NCI-H82 (cell line): ENCODE measurements at regions not wholly inside any gene's neighbourhood (a gene's known extent, or its start where the extent isn't known, plus 50 kb on each side); places are given as distances from the start of the nearest gene placed in this dataset.
"Not testable (repeated sequence)": the region's sequence is repeated elsewhere in the genome, so short reads cannot be mapped to it uniquely, and the experiment has no call there.

Experiments used
- DNase-seq: peaks from one replicate; lab custom pipeline; 2025; lab: John Stamatoyannopoulos, UW

GRCh38 chrX:137646472-137646871 is 80.5 kb downstream of the ZIC3 start:
- no peak for DNase-seq

- DNase-seq = no peak
These were observed 85.7 kb downstream of the ZIC3 start for GRCh38 chrX:137651647-137652046.

GRCh38 chrX:137652086-137652485 is 86.2 kb downstream of the ZIC3 start:
- DNase-seq = no peak

- no peak for DNase-seq
These were observed 88.6 kb downstream of the ZIC3 start for GRCh38 chrX:137654481-137654880.

- DNase-seq = no peak
These were observed 101.8 kb downstream of the ZIC3 start for GRCh38 chrX:137667776-137668175.

- no peak for DNase-seq
These were observed 118.7 kb downstream of the ZIC3 start for GRCh38 chrX:137684591-137684990.

GRCh38 chrX:137695417-137695816 is 129.5 kb downstream of the ZIC3 start:
- no peak for DNase-seq

GRCh38 chrX:137707348-137707747 is 141.4 kb downstream of the ZIC3 start:
- DNase-seq = no peak

GRCh38 chrX:137742846-137743245 is 176.9 kb downstream of the ZIC3 start:
- no peak for DNase-seq

- DNase-seq = peak; percentile 22
These were observed 177.5 kb downstream of the ZIC3 start for GRCh38 chrX:137743414-137743813.

GRCh38 chrX:137746289-137746688 is 180.4 kb downstream of the ZIC3 start:
- no peak for DNase-seq

GRCh38 chrX:137747244-137748043 is 181.5 kb downstream of the ZIC3 start:
- DNase-seq = peak; percentile 5

- DNase-seq = peak; percentile 0
These were observed 182.9 kb downstream of the ZIC3 start for GRCh38 chrX:137748827-137749226.

GRCh38 chrX:137749246-137749645 is 183.3 kb downstream of the ZIC3 start:
- no peak for DNase-seq

GRCh38 chrX:137771537-137771936 is 205.6 kb downstream of the ZIC3 start:
- DNase-seq = no peak

- DNase-seq = no peak
These were observed 226.3 kb downstream of the ZIC3 start for GRCh38 chrX:137792214-137792613.

- DNase-seq = not testable (repeated sequence)
These were observed 232.0 kb downstream of the ZIC3 start for GRCh38 chrX:137797926-137798325.

- DNase-seq = no peak
These were observed 257.3 kb downstream of the ZIC3 start for GRCh38 chrX:137823257-137823656.

- no peak for DNase-seq
These were observed 281.4 kb downstream of the ZIC3 start for GRCh38 chrX:137847376-137847775.

GRCh38 chrX:137848266-137848905 is 282.5 kb downstream of the ZIC3 start:
- DNase-seq = peak; percentile 27

GRCh38 chrX:137852502-137852901 is 286.6 kb downstream of the ZIC3 start:
- no peak for DNase-seq

- no peak for DNase-seq
These were observed 289.6 kb downstream of the ZIC3 start for GRCh38 chrX:137855490-137855889.

GRCh38 chrX:137858106-137858505 is 292.2 kb downstream of the ZIC3 start:
- DNase-seq = no peak

GRCh38 chrX:137878401-137878800 is 312.5 kb downstream of the ZIC3 start:
- no peak for DNase-seq
